Parathyroid adenoma (tissue), 2 donors: ENCODE measurements at regions not wholly inside any gene's neighbourhood (a gene's known extent, or its start where the extent isn't known, plus 50 kb on each side); places are given as distances from the start of the nearest gene placed in this dataset.

Experiments
- H2AFZ ChIP-seq: fragments of 300-600 bp; sonication (generic); one replicate; pipeline ENCODE4 v1.7.0; 2017; ENCODE audit warnings: antibody characterized with exemption, mild to moderate bottlenecking
- H3K27ac ChIP-seq: fragments of 300-600 bp; sonication (generic); one replicate; pipeline ENCODE4 v1.7.0; 2017
- H3K27me3 ChIP-seq: fragments of 300-600 bp; sonication (generic); one replicate; pipeline ENCODE4 v1.7.0; 2017; ENCODE audit warnings: low read length; ENCODE audit not compliant: control insufficient read depth, insufficient read depth
- H3K36me3 ChIP-seq: fragments of 300-600 bp; sonication (generic); one replicate; pipeline ENCODE4 v1.7.0; 2017; ENCODE audit warnings: low read length; ENCODE audit not compliant: control insufficient read depth, insufficient read depth
- H3K4me1 ChIP-seq: fragments of 300-600 bp; sonication (generic); one replicate; pipeline ENCODE4 v1.7.0; 2017; ENCODE audit warnings: control low read depth
- H3K4me2 ChIP-seq: fragments of 300-600 bp; sonication (generic); one replicate; pipeline ENCODE4 v1.7.0; 2017; ENCODE audit warnings: low read length
- H3K4me3 ChIP-seq: fragments of 300-600 bp; sonication (generic); one replicate; pipeline ENCODE4 v1.7.0; 2017; ENCODE audit warnings: low read depth, low read length
- H3K79me2 ChIP-seq: fragments of 300-600 bp; sonication (generic); one replicate; pipeline ENCODE4 v1.7.0; 2017; ENCODE audit warnings: control low read depth
- H3K9ac ChIP-seq: fragments of 300-600 bp; sonication (generic); one replicate; pipeline ENCODE4 v1.7.0; 2017; ENCODE audit warnings: mild to moderate bottlenecking
- H3K9me3 ChIP-seq: fragments of 300-600 bp; sonication (generic); one replicate; pipeline ENCODE4 v1.7.0; 2017; ENCODE audit warnings: low read length; ENCODE audit not compliant: control insufficient read depth
- TF ChIP-seq, protein P1 (sequence below): fragments of 300-600 bp; sonication (generic); IDR thresholded peaks from one replicate; pipeline ENCODE4 v1.7.0; 2017; ENCODE audit warnings: antibody characterized with exemption, mild to moderate bottlenecking
- donor health status: primary hyperparathyroidism.

GRCh38 chr20:6708010-6708409 is 59.5 kb upstream of the BMP2 start:
- Histone ChIP-seq H2AFZ (peak overlapping the region; percentile 70), H3K4me1 (peaks cover 9% of the 10 kb centered on the region), H3K27me3 (no peaks in the 10 kb centered on the region), H3K9me3 (no peaks in the 10 kb centered on the region), H3K27ac (peak overlapping the region; percentile 24), H3K4me3 (no peak overlapping the region), H3K79me2 (no peaks in the 10 kb centered on the region), H3K36me3 (no peaks in the 10 kb centered on the region), H3K9ac (no peak overlapping the region), H3K4me2 (no peak overlapping the region)
- TF ChIP-seq, protein P1, sequence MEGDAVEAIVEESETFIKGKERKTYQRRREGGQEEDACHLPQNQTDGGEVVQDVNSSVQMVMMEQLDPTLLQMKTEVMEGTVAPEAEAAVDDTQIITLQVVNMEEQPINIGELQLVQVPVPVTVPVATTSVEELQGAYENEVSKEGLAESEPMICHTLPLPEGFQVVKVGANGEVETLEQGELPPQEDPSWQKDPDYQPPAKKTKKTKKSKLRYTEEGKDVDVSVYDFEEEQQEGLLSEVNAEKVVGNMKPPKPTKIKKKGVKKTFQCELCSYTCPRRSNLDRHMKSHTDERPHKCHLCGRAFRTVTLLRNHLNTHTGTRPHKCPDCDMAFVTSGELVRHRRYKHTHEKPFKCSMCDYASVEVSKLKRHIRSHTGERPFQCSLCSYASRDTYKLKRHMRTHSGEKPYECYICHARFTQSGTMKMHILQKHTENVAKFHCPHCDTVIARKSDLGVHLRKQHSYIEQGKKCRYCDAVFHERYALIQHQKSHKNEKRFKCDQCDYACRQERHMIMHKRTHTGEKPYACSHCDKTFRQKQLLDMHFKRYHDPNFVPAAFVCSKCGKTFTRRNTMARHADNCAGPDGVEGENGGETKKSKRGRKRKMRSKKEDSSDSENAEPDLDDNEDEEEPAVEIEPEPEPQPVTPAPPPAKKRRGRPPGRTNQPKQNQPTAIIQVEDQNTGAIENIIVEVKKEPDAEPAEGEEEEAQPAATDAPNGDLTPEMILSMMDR: no peak

- H3K4me3 ChIP-seq: no peak overlapping the region
- TF ChIP-seq, protein P1: no peak
- H3K4me1 ChIP-seq: peaks cover 9% of the 10 kb centered on the region
- no peak overlapping the region for H3K9ac ChIP-seq
- no peaks in the 10 kb centered on the region for H3K36me3 ChIP-seq
- no peak overlapping the region for H2AFZ ChIP-seq
- H3K9me3 ChIP-seq: no peaks in the 10 kb centered on the region
- H3K79me2 ChIP-seq: no peaks in the 10 kb centered on the region
- no peak overlapping the region for H3K4me2 ChIP-seq
- H3K27ac ChIP-seq: no peak overlapping the region
- H3K27me3 ChIP-seq: no peaks in the 10 kb centered on the region
Observed at GRCh38 chr20:6707321-6707831, 60.1 kb upstream of the BMP2 start.

- Histone ChIP-seq H3K4me1 (peaks cover 9% of the 10 kb centered on the region), H3K9me3 (no peaks in the 10 kb centered on the region), H3K4me3 (no peak overlapping the region), H2AFZ (no peak overlapping the region), H3K27ac (no peak overlapping the region), H3K79me2 (no peaks in the 10 kb centered on the region), H3K36me3 (no peaks in the 10 kb centered on the region), H3K4me2 (no peak overlapping the region), H3K27me3 (no peaks in the 10 kb centered on the region), H3K9ac (no peak overlapping the region)
- TF ChIP-seq, protein P1: no peak
Observed at GRCh38 chr20:6705926-6706548, 61.4 kb upstream of the BMP2 start.

DNA sequence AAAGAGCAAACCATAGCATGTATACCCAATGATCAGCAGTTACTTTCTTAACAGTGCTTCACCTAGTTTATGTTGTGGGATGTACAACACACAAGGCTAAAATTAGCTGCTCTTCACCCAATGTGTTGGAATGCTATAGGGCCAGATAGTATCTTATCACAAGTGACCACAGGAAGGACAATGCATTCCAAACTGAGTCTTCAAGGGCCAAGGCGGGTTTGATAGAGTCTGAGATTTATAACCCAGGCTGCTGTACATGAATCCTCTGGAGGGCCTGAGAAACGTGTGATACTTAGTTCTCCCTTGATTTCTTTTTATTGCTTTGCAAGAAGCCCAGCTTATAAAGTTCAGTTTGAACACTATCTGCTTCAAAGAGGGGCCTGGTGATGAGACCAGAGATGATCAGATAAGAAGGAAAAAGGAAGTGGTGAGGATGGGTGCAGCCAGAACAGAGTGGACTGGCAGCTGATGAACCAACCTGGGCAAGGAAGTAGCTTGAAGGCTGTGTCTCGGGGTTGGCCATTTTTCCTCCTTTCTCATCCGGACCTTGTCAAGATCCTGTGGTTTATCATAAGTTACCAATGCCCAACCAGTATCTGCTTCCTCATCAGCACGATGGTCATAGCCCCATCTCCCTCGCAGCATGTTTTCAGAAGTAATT is 62.2 kb upstream of the BMP2 start:
- TF ChIP-seq, protein P1: no peak
- H2AFZ ChIP-seq: no peak overlapping the region
- no peak overlapping the region for H3K9ac ChIP-seq
- no peak overlapping the region for H3K4me3 ChIP-seq
- peaks cover 9% of the 10 kb centered on the region for H3K4me1 ChIP-seq
- H3K27ac ChIP-seq: peak overlapping the region; percentile 14
- no peak overlapping the region for H3K4me2 ChIP-seq
- no peaks in the 10 kb centered on the region for H3K79me2 ChIP-seq
- no peaks in the 10 kb centered on the region for H3K9me3 ChIP-seq
- no peaks in the 10 kb centered on the region for H3K27me3 ChIP-seq
- no peaks in the 10 kb centered on the region for H3K36me3 ChIP-seq
